Fibroblast of villous mesenchyme (primary cell): ENCODE measurements at regions not wholly inside any gene's neighbourhood (a gene's known extent, or its start where the extent isn't known, plus 50 kb on each side); places are given as distances from the start of the nearest gene placed in this dataset.
"Not testable (repeated sequence)": the region's sequence is repeated elsewhere in the genome, so short reads cannot be mapped to it uniquely, and the experiment has no call there.

Source experiments
- DNase-seq: peaks from one replicate; pipeline ENCODE4 v3.0.0-alpha.2; 2010; ENCODE audit warnings: low read depth
- H3K4me3 ChIP-seq: 2 replicates; pipeline ENCODE4 v1.5.1; 2011; ENCODE audit warnings: low read depth, mild to moderate bottlenecking, low read length
- CTCF ChIP-seq: IDR thresholded peaks from 2 replicates; pipeline ENCODE4 v1.5.1; 2012; ENCODE audit warnings: low read depth, mild to moderate bottlenecking, low read length; ENCODE audit not compliant: insufficient read depth

- no peak for DNase-seq
- H3K4me3 ChIP-seq: no peak overlapping the region
- TF ChIP-seq CTCF: no peak
Observed at GRCh38 chr2:47720036-47720435, 62.9 kb upstream of the MSH6 start.

GRCh38 chr2:47719099-47719498 lies 63.8 kb upstream of the MSH6 start:
- no peak for DNase-seq
- TF ChIP-seq CTCF: no peak
- H3K4me3 ChIP-seq: no peak overlapping the region

- TF ChIP-seq CTCF: peak; percentile 13
- DNase-seq, H3K4me3 ChIP-seq: not testable (repeated sequence)
Observed at GRCh38 chr2:47716307-47716706, 66.6 kb upstream of the MSH6 start.

GRCh38 chr2:47715552-47715951 lies 67.4 kb upstream of the MSH6 start:
- TF ChIP-seq CTCF: no peak
- no peak overlapping the region for H3K4me3 ChIP-seq
- DNase-seq: no peak

- no peak for DNase-seq
- TF ChIP-seq CTCF: no peak
- no peak overlapping the region for H3K4me3 ChIP-seq
Observed at GRCh38 chr2:47708801-47709499, 74.0 kb upstream of the MSH6 start.

GRCh38 chr2:47704287-47704686 lies 78.7 kb upstream of the MSH6 start:
- peak; percentile 23 for DNase-seq
- no peak overlapping the region for H3K4me3 ChIP-seq
- TF ChIP-seq CTCF: no peak

- no peak for TF ChIP-seq CTCF
- H3K4me3 ChIP-seq: no peak overlapping the region
- no peak for DNase-seq
Observed at GRCh38 chr2:47699533-47700215, 83.3 kb upstream of the MSH6 start.

GRCh38 chr2:47698436-47698972 lies 84.4 kb upstream of the MSH6 start:
- H3K4me3 ChIP-seq: not testable (repeated sequence)
- DNase-seq: peak; percentile 80

GRCh38 chr2:47697681-47698435 lies 85.1 kb upstream of the MSH6 start:
- H3K4me3 ChIP-seq: not testable (repeated sequence)
- peak; percentile 49 for DNase-seq
